ENCODE measurements at regions not wholly inside any gene's neighbourhood (a gene's known extent, or its start where the extent isn't known, plus 50 kb on each side); places are given as distances from the start of the nearest gene placed in this dataset.

DNA sequence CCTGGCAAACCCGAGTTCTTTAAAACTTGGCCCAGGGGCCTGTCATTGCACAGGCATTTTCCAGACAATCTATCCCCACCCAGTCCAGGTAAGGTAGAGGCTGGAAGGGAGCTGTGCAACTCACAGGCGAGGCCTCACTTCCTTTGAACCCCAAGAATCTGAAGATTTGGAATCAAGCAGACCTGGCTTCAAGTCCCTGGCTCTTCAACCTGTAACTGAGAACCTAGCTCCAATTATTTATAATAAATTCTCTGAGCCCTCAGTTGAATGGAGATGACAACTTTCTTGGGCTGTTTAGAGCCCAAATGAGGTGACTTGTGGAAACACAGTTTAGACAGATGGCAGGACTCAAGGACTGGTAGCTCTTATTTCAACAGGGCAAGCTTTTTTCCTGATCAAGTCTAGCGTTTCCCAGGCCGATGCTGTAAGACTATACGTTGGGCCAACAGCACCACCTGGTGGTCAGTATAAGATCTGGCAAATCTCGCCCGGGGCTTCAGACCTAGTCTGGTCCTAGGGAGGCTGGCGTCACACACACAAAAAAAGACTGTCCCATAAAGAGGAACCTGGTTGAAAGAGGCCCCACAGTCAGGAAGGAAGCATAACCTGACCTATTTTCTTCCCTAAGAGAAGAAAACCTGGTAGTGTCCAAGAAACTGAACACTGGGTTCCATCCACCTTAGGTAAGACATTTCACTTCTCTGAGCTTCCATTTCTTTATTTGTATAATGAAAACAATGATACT, 117.9 kb downstream of the C17orf67 start:
- no peaks in the 10 kb centered on the region for H3K4me1 ChIP-seq
- intact Hi-C loops (cut with DNase I; ENCODE audit: low total_unique reads), result loop anchor here (5.0 kb wide), 1 partner anchor 123 kb away; the partner anchor contains the start of gene NOG
- no peaks in the 10 kb centered on the region for H3K36me3 ChIP-seq
- peak; percentile 76 to 83 for DNase-seq (ENCODE audit: low spot score in 2 of 2)
- H3K4me3 ChIP-seq, result no peak overlapping the region
- H3K27ac ChIP-seq, result no peak overlapping the region
- TF ChIP-seq POLR2AphosphoS5 (IDR thresholded peaks at IDR 0.05) (peak in 1 of 3 donors; percentile 16), POLR2A (IDR thresholded peaks at IDR 0.05) (no peak)
- TF ChIP-seq, protein P1, sequence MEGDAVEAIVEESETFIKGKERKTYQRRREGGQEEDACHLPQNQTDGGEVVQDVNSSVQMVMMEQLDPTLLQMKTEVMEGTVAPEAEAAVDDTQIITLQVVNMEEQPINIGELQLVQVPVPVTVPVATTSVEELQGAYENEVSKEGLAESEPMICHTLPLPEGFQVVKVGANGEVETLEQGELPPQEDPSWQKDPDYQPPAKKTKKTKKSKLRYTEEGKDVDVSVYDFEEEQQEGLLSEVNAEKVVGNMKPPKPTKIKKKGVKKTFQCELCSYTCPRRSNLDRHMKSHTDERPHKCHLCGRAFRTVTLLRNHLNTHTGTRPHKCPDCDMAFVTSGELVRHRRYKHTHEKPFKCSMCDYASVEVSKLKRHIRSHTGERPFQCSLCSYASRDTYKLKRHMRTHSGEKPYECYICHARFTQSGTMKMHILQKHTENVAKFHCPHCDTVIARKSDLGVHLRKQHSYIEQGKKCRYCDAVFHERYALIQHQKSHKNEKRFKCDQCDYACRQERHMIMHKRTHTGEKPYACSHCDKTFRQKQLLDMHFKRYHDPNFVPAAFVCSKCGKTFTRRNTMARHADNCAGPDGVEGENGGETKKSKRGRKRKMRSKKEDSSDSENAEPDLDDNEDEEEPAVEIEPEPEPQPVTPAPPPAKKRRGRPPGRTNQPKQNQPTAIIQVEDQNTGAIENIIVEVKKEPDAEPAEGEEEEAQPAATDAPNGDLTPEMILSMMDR (IDR thresholded peaks at IDR 0.05), result peak; percentile 24 to 87 (median 82)
- no peaks in the 10 kb centered on the region for H3K27me3 ChIP-seq
- H3K9me3 ChIP-seq, result no peaks in the 10 kb centered on the region

DNA sequence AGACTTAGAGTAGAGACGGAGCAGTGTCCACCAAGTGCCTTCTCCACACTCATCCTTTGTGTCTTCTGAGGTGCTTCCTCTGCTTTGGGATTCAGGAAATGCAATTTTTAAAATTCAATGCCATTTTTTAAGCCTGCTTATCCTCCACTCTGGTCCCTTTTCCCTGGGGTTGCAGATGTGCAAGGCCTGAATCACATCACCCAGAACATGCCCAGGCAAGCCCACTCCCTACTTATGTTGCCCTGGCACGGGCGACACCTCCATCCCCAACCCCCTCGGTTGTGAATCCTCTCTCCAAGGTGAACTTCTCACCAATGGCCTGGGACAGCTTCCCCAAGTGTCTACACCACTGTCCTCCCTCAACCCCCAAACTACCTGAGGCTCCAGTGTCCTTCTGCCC, 116.2 kb downstream of the C17orf67 start:
- no peaks in the 10 kb centered on the region for H3K36me3 ChIP-seq
- no peak for DNase-seq (ENCODE audit: low spot score in 2 of 2)
- no peaks in the 10 kb centered on the region for H3K27me3 ChIP-seq
- intact Hi-C loops (cut with DNase I; ENCODE audit: low total_unique reads), result loop anchor here (5.0 kb wide), 1 partner anchor 125 kb away; the partner anchor contains the start of gene NOG
- no peak overlapping the region for H3K27ac ChIP-seq
- TF ChIP-seq, protein P1 (IDR thresholded peaks at IDR 0.05), result no peak
- no peak for TF ChIP-seq POLR2AphosphoS5 (IDR thresholded peaks at IDR 0.05)
- TF ChIP-seq POLR2A (IDR thresholded peaks at IDR 0.05), result no peak
- H3K4me3 ChIP-seq, result no peak overlapping the region
- no peaks in the 10 kb centered on the region for H3K4me1 ChIP-seq
- H3K9me3 ChIP-seq, result no peaks in the 10 kb centered on the region

DNA sequence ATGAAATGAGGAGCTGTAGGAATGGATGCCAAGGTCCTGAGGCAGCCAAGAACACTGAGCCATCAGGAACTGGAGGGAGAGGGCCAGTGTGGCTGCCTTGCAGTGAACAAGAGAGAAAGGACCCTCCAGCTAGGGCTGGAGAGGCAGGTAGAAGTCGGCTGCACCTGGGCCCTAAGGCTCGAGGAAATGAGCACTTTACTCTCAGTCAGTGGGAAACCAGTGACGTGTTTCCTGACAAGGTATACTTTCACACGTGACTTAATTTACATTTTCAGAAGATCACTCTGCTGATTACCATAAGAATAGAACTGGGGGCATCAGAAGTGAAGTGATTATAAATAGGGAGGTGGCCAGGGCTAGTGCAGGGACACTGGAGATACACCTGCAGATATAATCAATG, 115.2 kb downstream of the C17orf67 start:
- H3K4me1 ChIP-seq, result no peaks in the 10 kb centered on the region
- no peak overlapping the region for H3K4me3 ChIP-seq
- no peaks in the 10 kb centered on the region for H3K9me3 ChIP-seq
- intact Hi-C loops (cut with DNase I; ENCODE audit: low total_unique reads), result loop anchor here (5.0 kb wide), 1 partner anchor 126 kb away; the partner anchor contains the start of gene NOG
- H3K36me3 ChIP-seq, result no peaks in the 10 kb centered on the region
- TF ChIP-seq POLR2AphosphoS5 (IDR thresholded peaks at IDR 0.05), result no peak
- no peak for TF ChIP-seq POLR2A (IDR thresholded peaks at IDR 0.05)
- TF ChIP-seq, protein P1 (IDR thresholded peaks at IDR 0.05), result no peak
- no peak overlapping the region for H3K27ac ChIP-seq
- no peaks in the 10 kb centered on the region for H3K27me3 ChIP-seq
- no peak for DNase-seq (ENCODE audit: low spot score in 2 of 2)

DNA sequence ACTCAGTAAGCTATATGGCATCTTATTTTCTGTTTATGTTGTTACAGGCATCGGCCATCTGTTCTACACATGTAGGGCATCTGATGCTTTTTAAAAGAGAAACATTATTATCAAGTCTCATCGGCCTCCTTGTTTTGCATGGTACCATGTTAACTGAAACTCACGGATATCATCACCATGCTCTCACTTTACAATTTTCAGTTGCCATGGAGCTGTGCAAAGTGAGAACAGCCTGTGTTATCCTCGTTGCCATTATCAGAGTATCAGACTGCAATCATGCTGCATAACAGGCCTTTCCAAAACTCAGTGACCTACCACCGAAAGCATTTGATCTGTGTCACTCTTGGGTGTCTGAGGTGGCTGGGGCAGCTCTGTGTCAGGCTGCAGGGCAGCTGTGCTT, 110.3 kb downstream of the C17orf67 start:
- H3K4me1 ChIP-seq, result no peaks in the 10 kb centered on the region
- intact Hi-C loops (cut with DNase I; ENCODE audit: low total_unique reads), result no loop called here
- TF ChIP-seq, protein P1 (IDR thresholded peaks at IDR 0.05), result no peak
- TF ChIP-seq POLR2AphosphoS5 (IDR thresholded peaks at IDR 0.05) (no peak), POLR2A (IDR thresholded peaks at IDR 0.05) (no peak)
- no peak overlapping the region for H3K4me3 ChIP-seq
- no peak overlapping the region for H3K27ac ChIP-seq
- DNase-seq (ENCODE audit: low spot score in 2 of 2), result no peak
- no peaks in the 10 kb centered on the region for H3K9me3 ChIP-seq
- H3K27me3 ChIP-seq, result no peaks in the 10 kb centered on the region
- no peaks in the 10 kb centered on the region for H3K36me3 ChIP-seq

DNA sequence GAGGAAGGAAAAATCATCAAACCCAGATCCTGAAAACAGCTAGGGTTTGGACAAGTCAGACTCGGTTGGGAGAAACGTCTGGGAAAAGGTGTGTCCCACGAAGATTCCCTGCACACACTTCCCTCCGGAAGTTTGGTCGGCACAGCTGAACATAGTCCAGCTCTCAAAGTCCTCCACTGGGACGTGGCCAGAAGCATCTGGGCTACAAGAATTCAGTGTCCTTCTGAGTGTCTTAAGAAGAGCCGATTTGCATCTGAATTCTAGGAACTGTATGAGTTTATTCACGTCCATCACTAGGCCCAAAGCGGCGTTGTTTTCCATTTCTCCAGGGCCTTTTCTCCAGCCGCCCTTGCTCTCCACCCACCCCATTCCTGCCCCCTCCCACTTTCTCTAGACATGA, 109.1 kb downstream of the C17orf67 start:
- TF ChIP-seq POLR2AphosphoS5 (IDR thresholded peaks at IDR 0.05) (no peak), POLR2A (IDR thresholded peaks at IDR 0.05) (no peak)
- TF ChIP-seq, protein P1 (IDR thresholded peaks at IDR 0.05), result no peak
- Histone ChIP-seq H3K4me3 (no peak overlapping the region), H3K27me3 (no peaks in the 10 kb centered on the region), H3K27ac (no peak overlapping the region), H3K4me1 (no peaks in the 10 kb centered on the region), H3K36me3 (no peaks in the 10 kb centered on the region), H3K9me3 (no peaks in the 10 kb centered on the region)
- DNase-seq (ENCODE audit: low spot score in 2 of 2), result no peak
- intact Hi-C loops (cut with DNase I; ENCODE audit: low total_unique reads), result no loop called here
